HAP-1 (cell line): ENCODE measurements at regions not wholly inside any gene's neighbourhood (a gene's known extent, or its start where the extent isn't known, plus 50 kb on each side); places are given as distances from the start of the nearest gene placed in this dataset.

Experiments
- DNase-seq, 2 experiments: peaks; one replicate each; pipeline ENCODE4 v3.0.0-alpha.2; 2016 to 2020; ENCODE audit warnings: low spot score in 2 of 2
- H3K27me3 ChIP-seq: fragments of 250-450 bp; sonication (Bioruptor Pico); 2 replicates; pipeline ENCODE4 v1.5.1; 2020; ENCODE audit warnings: low read depth, mild to moderate bottlenecking, moderate library complexity
- H3K36me3 ChIP-seq: fragments of 250-450 bp; sonication (Bioruptor Pico); replicated peaks from 2 replicates; pipeline ENCODE4 v1.5.1; 2020; ENCODE audit warnings: mild to moderate bottlenecking
- H3K4me1 ChIP-seq: fragments of 250-450 bp; sonication (Bioruptor Pico); 2 replicates; pipeline ENCODE4 v1.5.1; 2020; ENCODE audit warnings: mild to moderate bottlenecking
- H3K4me3 ChIP-seq: fragments of 250-450 bp; sonication (Bioruptor Pico); 2 replicates; pipeline ENCODE4 v1.5.1; 2020; ENCODE audit warnings: mild to moderate bottlenecking, moderate library complexity
- H3K9me3 ChIP-seq: fragments of 250-450 bp; sonication (Bioruptor Pico); 2 replicates; pipeline ENCODE4 v1.5.1; 2020; ENCODE audit warnings: mild to moderate bottlenecking, moderate library complexity
- in situ Hi-C: fragments of 300-500 bp; cut with MboI; formaldehyde crosslinking; loops from 3 replicates; pipeline ENCODE4 v1.14.3; 2020; ENCODE audit warnings: low sequenced_read_pairs, inconsistent platforms, mixed read lengths

- no peak for DNase-seq
- Histone ChIP-seq H3K9me3 (no peaks in the 10 kb centered on the region), H3K36me3 (no peaks in the 10 kb centered on the region), H3K4me3 (no peak overlapping the region), H3K4me1 (no peaks in the 10 kb centered on the region), H3K27me3 (no peaks in the 10 kb centered on the region)
- in situ Hi-C loops, result no loop called here
Observed at GRCh38 chr5:62000646-62001045, 305.4 kb upstream of the KIF2A start.

- no peak for DNase-seq
- H3K4me1 ChIP-seq, result no peaks in the 10 kb centered on the region
- H3K27me3 ChIP-seq, result no peaks in the 10 kb centered on the region
- no peaks in the 10 kb centered on the region for H3K9me3 ChIP-seq
- H3K36me3 ChIP-seq, result no peaks in the 10 kb centered on the region
- H3K4me3 ChIP-seq, result no peak overlapping the region
- in situ Hi-C loops, result no loop called here
Observed at GRCh38 chr5:62001640-62002039, 304.4 kb upstream of the KIF2A start.

- no peak overlapping the region for H3K4me3 ChIP-seq
- no peak for DNase-seq
Observed at GRCh38 chr5:62002436-62002835, 303.6 kb upstream of the KIF2A start.

GRCh38 chr5:62005551-62005950 lies 300.5 kb upstream of the KIF2A start:
- H3K4me1 ChIP-seq, result no peaks in the 10 kb centered on the region
- H3K27me3 ChIP-seq, result no peaks in the 10 kb centered on the region; the same call in 1 of the 2 replicates
- no peak overlapping the region for H3K4me3 ChIP-seq
- H3K36me3 ChIP-seq, result no peaks in the 10 kb centered on the region
- H3K9me3 ChIP-seq, result no peaks in the 10 kb centered on the region
- no peak for DNase-seq
- in situ Hi-C loops, result no loop called here

More at GRCh38 chr5:62002436-62002835, 303.6 kb upstream of the KIF2A start:
- Histone ChIP-seq H3K4me1 (no peaks in the 10 kb centered on the region), H3K9me3 (no peaks in the 10 kb centered on the region), H3K36me3 (no peaks in the 10 kb centered on the region), H3K27me3 (no peaks in the 10 kb centered on the region)
- in situ Hi-C loops, result no loop called here

- Histone ChIP-seq H3K27me3 (peaks cover 2% of the 10 kb centered on the region; the same call in 1 of the 2 replicates), H3K36me3 (no peaks in the 10 kb centered on the region), H3K4me1 (no peaks in the 10 kb centered on the region), H3K4me3 (no peak overlapping the region), H3K9me3 (no peaks in the 10 kb centered on the region)
- in situ Hi-C loops, result no loop called here
- no peak for DNase-seq
Observed at GRCh38 chr5:62007457-62007856, 298.5 kb upstream of the KIF2A start.

- H3K9me3 ChIP-seq, result no peaks in the 10 kb centered on the region
- no peaks in the 10 kb centered on the region for H3K4me1 ChIP-seq
- H3K36me3 ChIP-seq, result no peaks in the 10 kb centered on the region
- H3K4me3 ChIP-seq, result no peak overlapping the region
- H3K27me3 ChIP-seq, result peaks cover 2% of the 10 kb centered on the region; the same call in 1 of the 2 replicates
- no peak for DNase-seq
- in situ Hi-C loops, result no loop called here
Observed at GRCh38 chr5:62011089-62011664, 294.8 kb upstream of the KIF2A start.

- Histone ChIP-seq H3K27me3 (0 out of 2 replicates have a peak, but pooled peaks cover under 1% of the 10 kb centered on the region), H3K9me3 (no peaks in the 10 kb centered on the region), H3K4me3 (no peak overlapping the region), H3K4me1 (no peaks in the 10 kb centered on the region), H3K36me3 (no peaks in the 10 kb centered on the region)
- in situ Hi-C loops, result no loop called here
- no peak for DNase-seq
Observed at GRCh38 chr5:62017092-62017491, 288.9 kb upstream of the KIF2A start.

GRCh38 chr5:62029303-62029702 lies 276.7 kb upstream of the KIF2A start:
- in situ Hi-C loops, result no loop called here
- Histone ChIP-seq H3K4me3 (no peak overlapping the region), H3K27me3 (no peaks in the 10 kb centered on the region), H3K36me3 (no peaks in the 10 kb centered on the region), H3K4me1 (no peaks in the 10 kb centered on the region), H3K9me3 (no peaks in the 10 kb centered on the region)
- no peak for DNase-seq

GRCh38 chr5:62030326-62030725 lies 275.7 kb upstream of the KIF2A start:
- no peaks in the 10 kb centered on the region for H3K9me3 ChIP-seq
- H3K36me3 ChIP-seq, result no peaks in the 10 kb centered on the region
- DNase-seq, result no peak
- H3K4me1 ChIP-seq, result no peaks in the 10 kb centered on the region
- no peaks in the 10 kb centered on the region for H3K27me3 ChIP-seq
- in situ Hi-C loops, result no loop called here
- H3K4me3 ChIP-seq, result no peak overlapping the region

- Histone ChIP-seq H3K4me1 (no peaks in the 10 kb centered on the region), H3K27me3 (no peaks in the 10 kb centered on the region), H3K4me3 (no peak overlapping the region), H3K9me3 (no peaks in the 10 kb centered on the region), H3K36me3 (no peaks in the 10 kb centered on the region)
- in situ Hi-C loops, result no loop called here
- DNase-seq, result no peak
Observed at GRCh38 chr5:62038024-62038423, 268.0 kb upstream of the KIF2A start.

GRCh38 chr5:62041156-62041756 lies 264.8 kb upstream of the KIF2A start:
- no peak for DNase-seq
- in situ Hi-C loops, result no loop called here
- Histone ChIP-seq H3K4me1 (peaks cover 3% of the 10 kb centered on the region; the same call in 1 of the 2 replicates), H3K4me3 (no peak overlapping the region), H3K36me3 (no peaks in the 10 kb centered on the region), H3K27me3 (no peaks in the 10 kb centered on the region), H3K9me3 (no peaks in the 10 kb centered on the region)

GRCh38 chr5:62042007-62042406 lies 264.0 kb upstream of the KIF2A start:
- Histone ChIP-seq H3K27me3 (no peaks in the 10 kb centered on the region), H3K4me1 (peaks cover 3% of the 10 kb centered on the region; the same call in 1 of the 2 replicates), H3K9me3 (no peaks in the 10 kb centered on the region), H3K4me3 (no peak overlapping the region), H3K36me3 (no peaks in the 10 kb centered on the region)
- no peak for DNase-seq
- in situ Hi-C loops, result no loop called here

GRCh38 chr5:62043289-62044280 lies 262.4 kb upstream of the KIF2A start:
- H3K27me3 ChIP-seq, result no peaks in the 10 kb centered on the region
- in situ Hi-C loops, result no loop called here
- peaks cover 3% of the 10 kb centered on the region; the same call in 1 of the 2 replicates for H3K4me1 ChIP-seq
- H3K4me3 ChIP-seq, result no peak overlapping the region
- no peaks in the 10 kb centered on the region for H3K9me3 ChIP-seq
- peak; percentile 46 to 52 for DNase-seq
- no peaks in the 10 kb centered on the region for H3K36me3 ChIP-seq

GRCh38 chr5:62044989-62045388 lies 261.0 kb upstream of the KIF2A start:
- Histone ChIP-seq H3K36me3 (no peaks in the 10 kb centered on the region), H3K9me3 (no peaks in the 10 kb centered on the region), H3K27me3 (no peaks in the 10 kb centered on the region), H3K4me1 (peaks cover 3% of the 10 kb centered on the region; the same call in 1 of the 2 replicates), H3K4me3 (no peak overlapping the region)
- in situ Hi-C loops, result no loop called here
- no peak for DNase-seq
